Naive B cell (primary cell): ENCODE measurements at regions not wholly inside any gene's neighbourhood (a gene's known extent, or its start where the extent isn't known, plus 50 kb on each side); places are given as distances from the start of the nearest gene placed in this dataset.
"Not testable (repeated sequence)": the region's sequence is repeated elsewhere in the genome, so short reads cannot be mapped to it uniquely, and the experiment has no call there.

Experiments used
- ATAC-seq, 2 donors: fragments of 150-1000 bp; cut with Tn5 transposase; 2 replicates each; pipeline ENCODE4 v1.10.0; 2021; ENCODE audit warnings: low read depth in 2 of 2, mild to moderate bottlenecking in 2 of 2, moderate library complexity in 2 of 2
- DNase-seq: peaks from one replicate; pipeline ENCODE4 v3.0.0; 2022
- H3K27ac Mint-ChIP-seq, 6 donors: one replicate each; pipeline ENCODE4 v1.8.0; 2020 to 2022; ENCODE audit warnings: mild to moderate bottlenecking in 6 of 6, mixed read lengths in 6 of 6, moderate library complexity in 5 of 6, inconsistent platforms in 2 of 6
- H3K27me3 Mint-ChIP-seq, 3 donors: one replicate each; pipeline ENCODE4 v1.8.0; 2021 to 2022; ENCODE audit warnings: mixed read lengths in 3 of 3, mild to moderate bottlenecking in 1 of 3
- H3K36me3 Mint-ChIP-seq, 2 donors: one replicate each; pipeline ENCODE4 v1.8.0; 2020 to 2022; ENCODE audit warnings: mixed read lengths in 2 of 2, inconsistent platforms in 1 of 2, mild to moderate bottlenecking in 1 of 2
- H3K4me1 Mint-ChIP-seq, 3 donors: one replicate each; pipeline ENCODE4 v1.8.0; 2020 to 2022; ENCODE audit warnings: mixed read lengths in 3 of 3, inconsistent platforms in 1 of 3, mild to moderate bottlenecking in 1 of 3, moderate library complexity in 1 of 3
- H3K4me3 Mint-ChIP-seq, 8 donors: one replicate each; pipeline ENCODE4 v1.8.0; 2020 to 2022; ENCODE audit warnings: mild to moderate bottlenecking in 8 of 8, mixed read lengths in 8 of 8, moderate library complexity in 8 of 8, inconsistent platforms in 2 of 8
- H3K9me3 Mint-ChIP-seq, 7 donors: one replicate each; pipeline ENCODE4 v1.8.0; 2020 to 2022; ENCODE audit warnings: mixed read lengths in 7 of 7, mild to moderate bottlenecking in 5 of 7, inconsistent platforms in 2 of 7, moderate library complexity in 1 of 7

GRCh38 chr2:63736354-63736753 is 105.3 kb upstream of the UGP2 start:
- H3K9me3 Mint-ChIP-seq, result peaks cover 0 to 2% (median 0%) of the 10 kb centered on the region in 7 donors
- no peaks in the 10 kb centered on the region for H3K4me1 Mint-ChIP-seq
- H3K27me3 Mint-ChIP-seq, result no peaks in the 10 kb centered on the region
- H3K4me3 Mint-ChIP-seq, result no peak overlapping the region
- ATAC-seq, result no peak
- H3K36me3 Mint-ChIP-seq, result no peaks in the 10 kb centered on the region
- H3K27ac Mint-ChIP-seq, result no peak overlapping the region
- no peak for DNase-seq

- Mint-ChIP-seq H3K9me3 (peaks cover 0 to 2% (median 0%) of the 10 kb centered on the region in 7 donors), H3K4me1 (no peaks in the 10 kb centered on the region), H3K36me3 (no peaks in the 10 kb centered on the region), H3K27me3 (no peaks in the 10 kb centered on the region), H3K27ac (peak overlapping the region in 1 of 6 donors; percentile 30), H3K4me3 (no peak overlapping the region)
- no peak for ATAC-seq
- no peak for DNase-seq
Observed at GRCh38 chr2:63737081-63737751, 104.5 kb upstream of the UGP2 start.

GRCh38 chr2:63738019-63738418 is 103.7 kb upstream of the UGP2 start:
- no peak for ATAC-seq
- H3K4me1 Mint-ChIP-seq, result no peaks in the 10 kb centered on the region

GRCh38 chr2:63739180-63739579 is 102.5 kb upstream of the UGP2 start:
- not testable (repeated sequence) for ATAC-seq, H3K9me3 Mint-ChIP-seq, H3K27ac Mint-ChIP-seq, H3K36me3 Mint-ChIP-seq, H3K27me3 Mint-ChIP-seq, DNase-seq, H3K4me3 Mint-ChIP-seq, H3K4me1 Mint-ChIP-seq

More at GRCh38 chr2:63738019-63738418, 103.7 kb upstream of the UGP2 start:
- no peaks in the 10 kb centered on the region for H3K36me3 Mint-ChIP-seq
- H3K27me3 Mint-ChIP-seq, result no peaks in the 10 kb centered on the region
- H3K4me3 Mint-ChIP-seq, result no peak overlapping the region
- no peak for DNase-seq
- H3K9me3 Mint-ChIP-seq, result peaks cover 0 to 2% (median 0%) of the 10 kb centered on the region in 7 donors
- H3K27ac Mint-ChIP-seq, result no peak overlapping the region

- no peaks in the 10 kb centered on the region for H3K4me1 Mint-ChIP-seq
- no peaks in the 10 kb centered on the region for H3K27me3 Mint-ChIP-seq
- no peak overlapping the region for H3K27ac Mint-ChIP-seq
- DNase-seq (no peak), ATAC-seq (no peak)
- H3K9me3 Mint-ChIP-seq, result peaks cover 0 to 2% (median 0%) of the 10 kb centered on the region in 7 donors
- no peaks in the 10 kb centered on the region for H3K36me3 Mint-ChIP-seq
- no peak overlapping the region for H3K4me3 Mint-ChIP-seq
Observed at GRCh38 chr2:63740020-63740419, 101.7 kb upstream of the UGP2 start.

- Mint-ChIP-seq H3K36me3 (no peaks in the 10 kb centered on the region), H3K4me1 (no peaks in the 10 kb centered on the region), H3K27ac (no peak overlapping the region), H3K27me3 (no peaks in the 10 kb centered on the region), H3K4me3 (no peak overlapping the region), H3K9me3 (peaks cover 0 to 2% (median 0%) of the 10 kb centered on the region in 7 donors)
- DNase-seq, result no peak
- ATAC-seq, result no peak
Observed at GRCh38 chr2:63740943-63741342, 100.8 kb upstream of the UGP2 start.

- Mint-ChIP-seq H3K9me3 (peaks cover 0 to 9% (median 4%) of the 10 kb centered on the region in 7 donors), H3K4me3 (no peak overlapping the region), H3K27me3 (peaks cover 0 to 3% (median 0%) of the 10 kb centered on the region in 3 donors), H3K27ac (no peak overlapping the region), H3K36me3 (peaks cover 4 to 7% of the 10 kb centered on the region in 2 donors), H3K4me1 (no peaks in the 10 kb centered on the region)
- DNase-seq, result no peak
- no peak for ATAC-seq
Observed at GRCh38 chr2:63741884-63742579, 99.7 kb upstream of the UGP2 start.

- DNase-seq, result no peak
- Mint-ChIP-seq H3K4me3 (no peak overlapping the region), H3K9me3 (peaks cover 0 to 13% (median 9%) of the 10 kb centered on the region in 7 donors), H3K27me3 (peaks cover 0 to 4% (median 0%) of the 10 kb centered on the region in 3 donors), H3K4me1 (no peaks in the 10 kb centered on the region), H3K27ac (no peak overlapping the region), H3K36me3 (peaks cover 7 to 9% of the 10 kb centered on the region in 2 donors)
- no peak for ATAC-seq
Observed at GRCh38 chr2:63742580-63742976, 99.1 kb upstream of the UGP2 start.

GRCh38 chr2:63743170-63743981 is 98.3 kb upstream of the UGP2 start:
- ATAC-seq (no peak), DNase-seq (no peak)
- no peak overlapping the region for H3K27ac Mint-ChIP-seq
- peaks cover 0 to 4% (median 0%) of the 10 kb centered on the region in 3 donors for H3K27me3 Mint-ChIP-seq
- no peaks in the 10 kb centered on the region for H3K4me1 Mint-ChIP-seq
- H3K9me3 Mint-ChIP-seq, result peaks cover 0 to 13% (median 10%) of the 10 kb centered on the region in 7 donors
- H3K4me3 Mint-ChIP-seq, result no peak overlapping the region
- peaks cover 7 to 9% of the 10 kb centered on the region in 2 donors for H3K36me3 Mint-ChIP-seq

GRCh38 chr2:63743982-63744966 is 97.4 kb upstream of the UGP2 start:
- Mint-ChIP-seq H3K4me3 (no peak overlapping the region), H3K36me3 (peaks cover 7 to 9% of the 10 kb centered on the region in 2 donors), H3K4me1 (no peaks in the 10 kb centered on the region), H3K27me3 (peaks cover 0 to 4% (median 0%) of the 10 kb centered on the region in 3 donors), H3K9me3 (peaks cover 0 to 15% (median 10%) of the 10 kb centered on the region in 7 donors), H3K27ac (no peak overlapping the region)
- ATAC-seq (no peak), DNase-seq (no peak)

GRCh38 chr2:63746548-63746947 is 95.1 kb upstream of the UGP2 start:
- peaks cover 0 to 13% (median 8%) of the 10 kb centered on the region in 7 donors for H3K9me3 Mint-ChIP-seq
- H3K4me1 Mint-ChIP-seq, H3K27me3 Mint-ChIP-seq, H3K27ac Mint-ChIP-seq, H3K4me3 Mint-ChIP-seq, ATAC-seq, H3K36me3 Mint-ChIP-seq, DNase-seq: not testable (repeated sequence)

- DNase-seq (no peak), ATAC-seq (no peak)
- Mint-ChIP-seq H3K9me3 (peaks cover 0 to 9% (median 4%) of the 10 kb centered on the region in 7 donors), H3K27me3 (peaks cover 0 to 6% (median 0%) of the 10 kb centered on the region in 3 donors), H3K36me3 (peaks cover 3 to 5% of the 10 kb centered on the region in 2 donors), H3K4me1 (peaks cover 0 to 3% (median 0%) of the 10 kb centered on the region in 3 donors), H3K4me3 (no peak overlapping the region), H3K27ac (no peak overlapping the region)
Observed at GRCh38 chr2:63751901-63752300, 89.8 kb upstream of the UGP2 start.
